ENCODE measurements at regions not wholly inside any gene's neighbourhood (a gene's known extent, or its start where the extent isn't known, plus 50 kb on each side); places are given as distances from the start of the nearest gene placed in this dataset.
A peak's percentile ranks its signal among the peaks of the same experiment; 100 is the strongest.

DNA sequence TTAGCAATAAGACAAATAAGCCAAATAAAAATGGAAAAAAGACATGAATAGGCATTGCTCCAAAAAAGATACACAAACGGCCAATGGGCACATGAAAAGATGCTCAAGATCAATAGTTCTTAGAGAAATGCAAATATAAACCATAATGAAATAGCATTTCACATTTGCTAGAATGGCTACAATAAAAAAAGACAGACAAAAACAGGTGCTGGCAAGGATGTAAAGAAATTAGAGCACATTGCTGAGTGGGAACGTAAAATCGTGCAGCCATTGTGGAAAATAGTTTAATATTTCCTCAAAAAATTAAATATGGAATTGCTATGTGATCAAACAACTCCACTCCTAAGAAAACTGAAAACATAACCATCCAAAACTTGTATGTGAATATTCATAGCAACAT is 160.0 kb upstream of the SPATS2L start:
- H3K4me3 ChIP-seq: no peak overlapping the region
- H3K27me3 ChIP-seq: no peaks in the 10 kb centered on the region
- H3K9me3 ChIP-seq: peaks cover 19% of the 10 kb centered on the region
- no peaks in the 10 kb centered on the region for H3K36me3 ChIP-seq
- no peak for DNase-seq

DNA sequence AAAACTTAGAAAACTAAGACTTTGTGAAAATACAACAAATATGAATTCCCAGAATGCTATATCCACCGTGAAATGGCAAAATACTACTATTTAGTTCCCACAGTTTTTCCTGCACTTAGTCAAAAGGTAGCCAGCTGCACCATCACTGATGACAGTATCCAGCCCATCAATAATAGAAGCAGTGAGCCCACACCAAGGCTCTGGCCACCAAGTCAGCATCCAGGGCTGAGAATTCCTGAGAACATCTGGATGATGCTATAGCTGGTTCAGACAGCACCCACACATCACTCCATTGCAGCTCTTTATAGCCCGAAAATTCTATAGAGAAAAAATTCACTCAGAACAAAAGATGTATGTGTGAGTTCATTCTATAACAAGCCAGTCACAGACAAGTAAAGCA is 159.1 kb upstream of the SPATS2L start:
- H3K27me3 ChIP-seq: no peaks in the 10 kb centered on the region

DNA sequence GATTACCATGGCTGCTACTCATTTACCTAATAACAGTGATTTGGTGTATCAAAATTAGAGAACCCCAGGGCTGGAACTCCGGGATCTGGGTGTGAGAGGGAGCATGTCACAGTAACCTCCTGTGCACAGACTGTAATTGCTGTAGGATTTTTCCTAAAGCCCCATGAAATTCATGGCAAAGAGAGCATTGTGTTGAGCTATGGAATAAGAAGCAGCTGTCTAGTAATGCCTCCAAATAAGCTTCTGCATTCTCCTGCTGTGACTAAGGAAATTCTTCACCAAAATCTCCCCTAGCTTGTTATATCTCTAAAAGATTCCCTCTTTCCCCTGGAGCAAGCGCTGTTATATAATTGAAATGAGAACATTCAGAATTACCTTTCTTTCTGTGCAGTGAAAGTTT is 158.1 kb upstream of the SPATS2L start:
- Histone ChIP-seq H3K9me3 (peaks cover 19% of the 10 kb centered on the region), H3K27me3 (no peaks in the 10 kb centered on the region), H3K4me3 (no peak overlapping the region), H3K36me3 (no peaks in the 10 kb centered on the region)
- DNase-seq: no peak

More for the DNA sequence above, 159.1 kb upstream of the SPATS2L start:
- DNase-seq: no peak
- Histone ChIP-seq H3K36me3 (no peaks in the 10 kb centered on the region), H3K9me3 (peaks cover 19% of the 10 kb centered on the region), H3K4me3 (no peak overlapping the region)

DNA sequence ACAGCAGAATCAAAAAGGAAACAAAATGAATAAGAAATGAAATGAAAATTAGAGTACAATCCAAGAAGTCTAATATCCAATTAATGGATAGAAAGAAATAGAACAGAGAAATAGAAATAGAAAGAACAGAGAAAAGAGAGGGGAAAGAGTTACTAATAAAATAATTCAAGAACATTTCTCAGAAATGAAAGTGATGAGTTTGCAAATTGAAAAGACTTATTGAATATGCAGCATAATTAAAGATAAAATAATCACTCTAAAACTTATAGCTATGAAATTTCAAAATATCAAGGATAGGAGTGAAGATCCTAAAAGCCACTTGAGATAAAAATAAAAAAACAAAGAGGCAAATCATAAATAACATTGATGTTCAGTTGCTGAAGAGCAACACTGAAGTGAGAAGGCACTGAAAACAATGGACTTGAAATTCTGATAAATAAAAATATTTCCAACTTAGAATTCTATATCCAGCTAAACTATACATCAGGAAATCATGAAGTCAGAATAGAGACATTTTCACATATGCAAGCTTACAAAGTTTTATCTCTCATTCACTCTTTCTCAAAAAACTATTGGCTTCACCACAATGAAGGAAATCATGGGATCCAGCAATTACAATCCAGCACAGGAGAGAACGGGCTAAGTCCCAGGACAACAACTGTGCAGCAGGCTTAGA is 155.9 kb upstream of the SPATS2L start:
- Histone ChIP-seq H3K4me3 (no peak overlapping the region), H3K27me3 (no peaks in the 10 kb centered on the region), H3K9me3 (peaks cover 17% of the 10 kb centered on the region), H3K36me3 (no peaks in the 10 kb centered on the region)
- no peak for DNase-seq

DNA sequence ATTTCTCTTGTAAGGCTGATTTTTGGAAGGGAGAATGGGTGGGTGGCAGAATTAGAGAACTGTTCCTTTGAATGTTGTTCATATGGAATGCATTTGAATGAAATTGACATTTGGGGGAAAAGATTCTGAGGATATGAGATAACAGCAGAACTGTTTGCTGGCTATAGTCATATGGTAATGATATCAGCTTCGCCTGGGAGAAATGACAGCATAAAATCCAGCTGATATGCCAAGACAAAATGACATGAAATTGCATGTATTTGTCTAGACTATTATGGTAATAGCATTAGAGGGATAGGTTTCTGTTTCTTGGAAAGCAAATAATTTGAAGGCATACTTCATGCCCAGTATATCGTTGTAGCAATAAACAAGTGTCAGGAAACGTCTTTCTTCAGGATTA is 150.8 kb upstream of the SPATS2L start:
- DNase-seq: no peak
- Histone ChIP-seq H3K27me3 (no peaks in the 10 kb centered on the region), H3K36me3 (no peaks in the 10 kb centered on the region), H3K4me3 (no peak overlapping the region), H3K9me3 (peaks cover 8% of the 10 kb centered on the region; the same call in 1 of the 2 replicates)

DNA sequence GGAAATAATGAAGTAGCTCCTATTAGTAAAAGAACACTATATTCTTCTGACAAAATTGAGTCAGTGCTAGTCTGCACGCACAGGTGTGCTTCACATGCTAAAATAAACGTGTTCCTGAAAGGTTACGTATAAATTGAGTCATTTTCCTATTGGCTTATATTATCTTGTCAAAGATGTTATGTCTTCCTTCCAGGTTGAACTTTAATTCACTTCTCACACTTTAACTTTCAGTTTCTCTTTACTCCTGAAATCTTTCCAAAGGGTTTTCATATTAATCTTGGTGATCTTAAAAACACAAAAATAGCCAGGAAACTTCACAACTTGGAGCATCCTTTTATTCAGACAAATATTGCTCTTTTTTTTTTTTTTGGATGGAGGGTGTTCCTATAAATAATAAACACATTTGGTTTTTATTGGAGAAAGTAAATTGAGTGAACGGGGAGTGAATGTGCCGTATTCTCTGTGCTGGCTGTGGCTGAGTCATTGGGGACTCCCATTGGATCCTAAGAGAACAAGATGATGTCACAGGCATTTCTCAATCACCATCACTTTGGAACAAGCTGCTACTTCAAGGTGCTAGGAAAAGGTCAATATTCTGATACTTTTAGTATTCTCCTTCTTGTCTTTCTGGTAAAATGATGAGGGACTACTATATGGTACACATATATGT is 150.2 kb upstream of the SPATS2L start:
- Histone ChIP-seq H3K9me3 (peaks cover 2% of the 10 kb centered on the region; the same call in 1 of the 2 replicates), H3K4me3 (peak overlapping the region; percentile 42), H3K27me3 (no peaks in the 10 kb centered on the region), H3K36me3 (no peaks in the 10 kb centered on the region)
- DNase-seq: peak; percentile 58

DNA sequence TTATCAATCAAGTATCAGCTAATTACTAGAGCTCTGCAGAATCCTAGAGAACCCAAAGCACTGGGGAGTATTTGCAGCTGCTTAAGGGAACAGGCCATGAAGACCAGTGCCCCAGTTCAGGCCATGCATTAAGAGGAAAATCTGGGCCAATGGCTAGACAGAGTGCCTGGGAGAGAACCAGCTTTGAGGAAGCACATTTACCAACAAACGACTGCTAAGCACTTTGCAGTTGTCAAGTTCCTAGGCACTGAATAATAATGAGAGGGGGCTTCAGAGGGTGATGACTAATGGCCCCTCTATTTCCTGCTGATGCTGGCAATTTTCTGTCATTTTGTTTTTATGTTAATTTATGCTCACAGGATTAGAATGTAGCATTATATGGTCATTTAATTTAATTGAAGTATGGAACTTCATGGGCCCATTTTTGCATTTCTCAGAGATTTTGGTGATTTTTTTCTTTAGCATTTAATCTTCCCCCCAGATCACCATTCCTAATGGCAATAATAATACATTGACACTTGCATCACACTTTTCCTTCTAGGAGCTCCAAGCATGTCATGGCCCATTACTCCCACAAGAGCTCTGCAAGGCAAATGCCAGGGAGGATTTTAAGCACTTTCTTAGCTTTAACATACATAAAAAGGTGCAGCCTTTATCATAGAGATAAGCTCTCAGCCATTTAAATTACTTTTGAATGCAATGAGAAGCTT is 147.7 kb upstream of the SPATS2L start:
- H3K9me3 ChIP-seq: no peaks in the 10 kb centered on the region
- DNase-seq: no peak
- no peaks in the 10 kb centered on the region for H3K27me3 ChIP-seq
- no peaks in the 10 kb centered on the region for H3K36me3 ChIP-seq
- H3K4me3 ChIP-seq: no peak overlapping the region

DNA sequence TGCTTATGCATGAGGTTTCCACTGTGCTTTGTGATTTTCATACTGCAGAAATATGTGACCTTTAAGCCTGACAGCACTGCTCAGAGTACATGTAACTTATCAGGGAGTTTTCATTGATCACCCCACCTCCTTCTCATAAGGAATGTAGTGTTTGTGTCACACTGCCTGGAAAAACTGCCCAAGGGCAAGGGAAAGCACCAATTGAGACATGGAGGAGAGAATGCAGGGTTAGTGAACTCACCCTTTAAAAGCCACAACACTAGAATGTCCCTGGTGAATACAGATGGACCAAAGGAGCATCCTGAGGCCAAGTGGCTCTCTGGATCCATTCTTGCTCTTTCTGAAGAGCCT is 147.2 kb upstream of the SPATS2L start:
- Histone ChIP-seq H3K9me3 (no peaks in the 10 kb centered on the region), H3K27me3 (no peaks in the 10 kb centered on the region), H3K36me3 (no peaks in the 10 kb centered on the region), H3K4me3 (no peak overlapping the region)
- no peak for DNase-seq

DNA sequence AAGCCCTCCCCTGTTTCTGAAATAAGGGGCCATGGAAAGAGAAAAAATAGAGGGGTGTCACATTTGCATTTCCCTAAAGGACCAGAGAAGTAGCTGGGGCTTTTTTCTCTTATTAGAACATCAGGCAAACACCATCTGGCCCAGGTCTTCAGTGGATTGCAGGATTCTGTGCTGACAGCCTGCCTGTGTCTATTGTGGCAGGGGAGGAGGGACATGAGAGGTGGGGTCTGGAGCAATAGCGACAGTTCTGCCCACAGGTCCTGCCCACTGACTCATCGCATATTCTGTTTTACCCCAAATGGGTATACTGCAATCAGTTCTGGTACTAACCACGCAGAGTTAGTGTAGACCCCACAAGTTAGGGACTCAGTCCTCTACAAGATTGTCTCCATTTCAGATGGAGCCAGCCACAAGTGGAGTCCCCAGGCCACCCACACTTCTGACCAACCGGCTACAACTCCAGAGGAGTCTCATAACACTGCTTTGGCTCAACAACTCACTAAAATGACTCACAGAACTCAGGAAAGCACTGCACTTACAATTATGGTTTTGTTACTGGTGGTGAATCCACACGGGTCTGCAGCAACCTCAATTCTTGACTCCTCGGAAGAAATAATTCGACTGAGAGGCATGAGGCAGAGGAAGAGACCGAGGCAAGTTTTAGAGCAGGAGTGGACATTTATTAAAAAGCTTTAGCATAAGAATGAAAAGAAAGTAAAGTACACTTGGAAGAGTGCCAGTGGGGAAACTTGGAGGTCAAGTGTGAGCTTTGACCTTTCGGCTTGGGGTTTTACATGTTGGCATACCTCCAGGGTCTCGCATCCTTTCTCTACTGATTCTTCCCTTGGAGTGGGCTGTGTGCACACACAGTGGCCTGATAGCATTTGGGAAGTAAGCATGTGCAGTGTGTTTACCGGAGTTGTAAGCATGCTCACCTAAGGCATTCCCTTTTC is 146.4 kb upstream of the SPATS2L start:
- no peaks in the 10 kb centered on the region for H3K36me3 ChIP-seq
- H3K27me3 ChIP-seq: no peaks in the 10 kb centered on the region
- H3K4me3 ChIP-seq: no peak overlapping the region
- DNase-seq: peak; percentile 13
- no peaks in the 10 kb centered on the region for H3K9me3 ChIP-seq

DNA sequence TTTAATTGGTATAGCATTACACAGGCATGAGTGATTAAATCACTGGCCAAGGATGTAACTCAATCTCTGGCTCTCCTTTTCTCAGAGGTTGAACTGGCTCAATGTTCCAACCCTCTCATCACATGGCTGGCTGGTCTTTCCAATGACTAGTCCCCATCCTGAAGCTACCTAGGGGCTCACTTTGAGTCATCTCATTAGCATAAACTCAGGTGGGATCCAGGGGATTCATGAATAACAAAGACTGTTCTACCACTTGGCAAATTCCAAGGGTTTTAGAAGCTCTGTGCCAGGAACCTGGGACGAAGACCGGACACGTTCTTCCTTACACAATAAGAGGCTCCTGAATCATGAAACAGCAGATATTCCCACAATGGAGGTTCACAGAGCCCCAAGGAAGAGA is 145.0 kb upstream of the SPATS2L start:
- no peak for DNase-seq
- Histone ChIP-seq H3K27me3 (no peaks in the 10 kb centered on the region), H3K36me3 (no peaks in the 10 kb centered on the region), H3K9me3 (no peaks in the 10 kb centered on the region; the same call in 1 of the 2 replicates), H3K4me3 (no peak overlapping the region)

DNA sequence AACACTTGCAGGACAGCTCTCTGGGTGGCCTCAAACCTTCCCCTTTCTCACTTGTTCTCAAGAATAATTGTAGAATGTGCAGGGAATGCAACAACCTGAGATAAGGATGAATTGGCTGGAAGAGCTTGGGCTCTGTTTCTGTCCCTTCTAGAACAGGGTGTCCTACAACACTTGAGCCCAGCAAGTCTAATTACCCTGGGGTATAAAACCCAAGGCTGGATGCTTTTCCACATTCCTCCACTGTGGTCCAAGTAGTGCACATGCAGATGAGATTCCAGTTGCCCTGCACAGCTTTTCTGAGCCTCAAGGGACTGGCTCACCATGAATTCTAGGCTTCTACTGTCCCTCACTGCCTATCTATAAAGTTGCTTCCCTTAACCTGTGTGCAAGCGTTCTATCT is 140.8 kb upstream of the SPATS2L start:
- Histone ChIP-seq H3K4me3 (no peak overlapping the region), H3K36me3 (no peaks in the 10 kb centered on the region), H3K9me3 (no peaks in the 10 kb centered on the region; the same call in 1 of the 2 replicates), H3K27me3 (no peaks in the 10 kb centered on the region)
- DNase-seq: no peak

DNA sequence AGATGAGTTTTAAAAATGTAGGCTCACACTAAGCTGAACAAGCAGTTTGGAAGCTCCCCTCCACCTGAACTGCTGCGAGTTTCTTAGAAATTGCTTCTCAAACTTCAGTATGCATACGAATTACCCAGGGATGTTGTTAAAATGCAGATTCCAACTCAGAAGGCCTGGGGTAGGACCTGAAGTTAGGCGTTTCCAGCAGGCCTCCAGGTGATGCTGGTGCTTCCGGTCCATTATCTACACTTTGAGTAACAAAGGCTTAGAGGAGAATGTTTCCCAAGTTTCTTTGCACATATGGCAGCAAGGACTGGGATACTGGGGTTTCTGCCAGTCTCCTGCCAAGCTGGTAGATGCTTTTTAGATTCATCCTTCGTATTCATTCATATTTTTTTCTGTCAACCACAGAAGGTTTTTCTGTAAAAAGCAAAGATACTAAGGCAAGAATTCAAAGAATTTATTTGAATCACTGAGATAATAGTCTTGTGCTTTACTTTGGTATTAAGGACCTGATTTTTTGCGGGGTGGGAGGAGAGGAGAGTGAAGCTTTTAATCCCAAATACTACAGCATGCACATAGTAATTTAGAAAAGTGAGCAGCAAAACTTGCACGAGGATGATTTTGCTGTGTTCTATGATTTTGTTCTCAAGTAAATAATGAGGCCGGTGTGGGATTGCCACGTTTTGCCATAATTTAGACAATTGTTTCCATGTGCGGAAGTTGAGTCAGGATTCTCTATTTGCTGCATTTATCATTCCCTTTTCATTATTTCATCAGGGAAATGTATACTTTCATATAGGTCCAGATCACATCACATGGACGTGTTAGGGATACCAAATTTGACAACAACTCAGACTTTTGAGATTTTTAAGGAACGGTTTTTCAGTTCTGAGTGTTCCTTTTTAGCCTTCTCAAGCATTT is 137.6 kb upstream of the SPATS2L start:
- DNase-seq: no peak
- no peaks in the 10 kb centered on the region for H3K27me3 ChIP-seq

DNA sequence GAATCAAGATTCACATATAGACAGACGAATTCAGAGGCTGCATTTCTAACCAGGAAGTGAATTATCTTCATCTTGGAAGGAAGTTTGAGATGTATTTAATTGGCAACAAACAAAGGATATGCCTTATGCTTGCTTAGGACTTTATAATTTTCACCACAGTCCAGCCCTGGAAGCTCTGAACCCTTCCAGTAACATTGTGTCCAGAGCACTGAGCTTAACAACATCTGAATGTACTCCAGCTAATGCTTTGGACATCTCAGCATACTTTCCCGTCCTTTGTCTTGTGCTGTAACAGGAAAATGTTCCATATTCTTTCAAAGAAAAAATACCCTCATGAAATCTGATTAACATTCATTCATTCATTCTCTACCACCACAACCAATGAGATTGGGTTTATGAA is 136.3 kb upstream of the SPATS2L start:
- DNase-seq: no peak
- H3K4me3 ChIP-seq: no peak overlapping the region
- no peaks in the 10 kb centered on the region for H3K36me3 ChIP-seq
- no peaks in the 10 kb centered on the region; the same call in 1 of the 2 replicates for H3K9me3 ChIP-seq
- no peaks in the 10 kb centered on the region for H3K27me3 ChIP-seq

More for the DNA sequence above, 137.6 kb upstream of the SPATS2L start:
- no peaks in the 10 kb centered on the region for H3K36me3 ChIP-seq
- no peak overlapping the region for H3K4me3 ChIP-seq
- no peaks in the 10 kb centered on the region; the same call in 1 of the 2 replicates for H3K9me3 ChIP-seq

DNA sequence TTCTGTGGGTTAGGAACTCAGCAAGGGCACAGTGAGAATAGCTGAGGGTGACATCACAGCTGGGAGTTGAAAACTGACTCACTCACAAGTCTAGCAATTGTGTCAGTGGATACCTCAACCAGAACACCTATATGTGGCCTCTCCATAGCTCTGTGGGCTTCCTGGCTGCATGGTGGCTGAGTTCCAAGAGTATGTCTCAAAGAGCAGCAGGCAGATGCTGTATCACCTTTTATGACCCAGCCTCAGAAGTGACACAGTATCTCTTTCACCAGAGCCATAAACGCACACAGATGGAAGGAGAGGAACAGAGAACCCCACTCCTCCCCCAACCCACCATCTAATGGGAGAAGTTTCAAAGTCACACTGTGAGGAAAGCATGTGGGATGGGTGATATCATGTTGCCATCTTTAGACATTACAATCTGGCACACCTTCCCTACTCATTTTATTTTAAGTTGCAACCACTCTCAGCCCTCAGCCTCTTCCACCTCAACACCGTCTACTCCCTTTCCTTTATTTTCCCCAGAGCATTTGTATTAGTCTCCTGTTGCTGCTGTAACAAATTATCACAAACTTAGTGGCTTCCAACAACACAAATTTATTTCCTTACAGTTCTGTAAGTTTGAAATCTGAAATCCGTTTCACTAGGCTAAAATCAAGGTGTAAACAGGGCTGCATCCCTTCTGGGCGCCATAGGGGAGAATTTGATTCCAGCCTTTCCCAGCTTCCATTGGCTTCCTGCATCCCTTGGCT is 134.6 kb upstream of the SPATS2L start:
- no peaks in the 10 kb centered on the region for H3K36me3 ChIP-seq
- DNase-seq: no peak
- H3K27me3 ChIP-seq: no peaks in the 10 kb centered on the region
- H3K4me3 ChIP-seq: no peak overlapping the region
- no peaks in the 10 kb centered on the region; the same call in 1 of the 2 replicates for H3K9me3 ChIP-seq

DNA sequence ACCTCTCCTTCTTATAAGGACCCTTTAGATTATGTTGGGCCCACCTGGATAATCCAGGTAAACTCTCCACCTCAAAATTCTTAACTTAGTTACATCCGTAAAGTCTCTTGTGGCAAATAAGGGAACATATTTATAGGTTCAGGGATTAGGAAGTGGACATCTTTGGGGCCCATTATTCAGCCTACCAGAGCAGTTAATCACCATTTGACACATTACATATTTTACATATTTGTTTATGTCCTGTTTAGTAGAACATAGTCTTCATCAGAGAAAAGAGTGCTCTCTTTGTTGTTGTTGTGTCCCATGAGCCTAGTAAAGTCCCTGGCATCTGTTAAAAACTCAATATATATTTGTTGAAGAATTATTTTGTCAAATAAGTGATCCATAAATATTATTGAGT is 134.0 kb upstream of the SPATS2L start:
- H3K27me3 ChIP-seq: no peaks in the 10 kb centered on the region
- H3K36me3 ChIP-seq: no peaks in the 10 kb centered on the region
- no peak for DNase-seq
- H3K4me3 ChIP-seq: no peak overlapping the region
- no peaks in the 10 kb centered on the region; the same call in 1 of the 2 replicates for H3K9me3 ChIP-seq

Measured in MG63 (cell line).